Smooth muscle cell (in vitro differentiated cells): ENCODE measurements at regions not wholly inside any gene's neighbourhood (a gene's known extent, or its start where the extent isn't known, plus 50 kb on each side); places are given as distances from the start of the nearest gene placed in this dataset.
"Not testable (repeated sequence)": the region's sequence is repeated elsewhere in the genome, so short reads cannot be mapped to it uniquely, and the experiment has no call there.

ENCODE experiments used
- DNase-seq: peaks from one replicate; lab custom pipeline; 2025; ENCODE audit not compliant: unreplicated experiment; lab: John Stamatoyannopoulos, UW
- H2AFZ ChIP-seq: fragments of 200-600 bp; sonication (generic); 2 replicates; pipeline ENCODE4 v1.6.0; 2016; ENCODE audit warnings: antibody characterized with exemption, low read depth, mild to moderate bottlenecking
- H3F3A ChIP-seq: fragments of 200-600 bp; sonication (generic); 2 replicates; pipeline ENCODE4 v1.6.0; 2017; ENCODE audit warnings: antibody characterized with exemption, low read depth
- H3K27ac ChIP-seq: fragments of 200-600 bp; sonication (generic); 2 replicates; pipeline ENCODE4 v1.5.1; 2016; ENCODE audit warnings: low read depth, mild to moderate bottlenecking
- H3K27me3 ChIP-seq: fragments of 200-600 bp; sonication (generic); 2 replicates; pipeline ENCODE4 v1.6.1; 2016; ENCODE audit warnings: low read depth, mild to moderate bottlenecking
- H3K36me3 ChIP-seq: fragments of 200-600 bp; sonication (generic); 2 replicates; pipeline ENCODE4 v1.5.1; 2016; ENCODE audit warnings: low read depth
- H3K4me1 ChIP-seq: fragments of 200-600 bp; sonication (generic); 2 replicates; pipeline ENCODE4 v1.5.1; 2016; ENCODE audit warnings: low read depth
- H3K4me2 ChIP-seq: fragments of 200-600 bp; sonication (generic); 2 replicates; pipeline ENCODE4 v1.6.0; 2016; ENCODE audit warnings: mild to moderate bottlenecking
- H3K4me3 ChIP-seq: fragments of 200-600 bp; sonication (generic); 2 replicates; pipeline ENCODE4 v1.5.1; 2016; ENCODE audit warnings: mild to moderate bottlenecking
- H3K79me2 ChIP-seq: fragments of 200-600 bp; sonication (generic); 2 replicates; pipeline ENCODE4 v1.6.0; 2016; ENCODE audit warnings: low read depth, mild to moderate bottlenecking
- H3K9ac ChIP-seq: fragments of 200-600 bp; sonication (generic); 2 replicates; pipeline ENCODE4 v1.6.0; 2016; ENCODE audit warnings: low read depth
- H3K9me3 ChIP-seq: fragments of 200-600 bp; sonication (generic); replicated peaks from 2 replicates; pipeline ENCODE4 v1.5.1; 2016; ENCODE audit warnings: low read depth
- H4K20me1 ChIP-seq: fragments of 200-600 bp; sonication (generic); 2 replicates; pipeline ENCODE4 v1.6.0; 2016; ENCODE audit warnings: low read depth
- CTCF ChIP-seq: fragments of 200-600 bp; sonication (generic); IDR thresholded peaks from 2 replicates; pipeline ENCODE4 v1.5.1; 2017; ENCODE audit warnings: borderline replicate concordance, mild to moderate bottlenecking, antibody characterized with exemption; ENCODE audit not compliant: insufficient read depth, poor library complexity, severe bottlenecking
- WGBS: methylation state at CpG from one replicate; pipeline ENCODE4 v1.1.7; 2016; ENCODE audit warnings: low lambda C conversion rate; 5-methylcytosine and 5-hydroxymethylcytosine counted together

DNA sequence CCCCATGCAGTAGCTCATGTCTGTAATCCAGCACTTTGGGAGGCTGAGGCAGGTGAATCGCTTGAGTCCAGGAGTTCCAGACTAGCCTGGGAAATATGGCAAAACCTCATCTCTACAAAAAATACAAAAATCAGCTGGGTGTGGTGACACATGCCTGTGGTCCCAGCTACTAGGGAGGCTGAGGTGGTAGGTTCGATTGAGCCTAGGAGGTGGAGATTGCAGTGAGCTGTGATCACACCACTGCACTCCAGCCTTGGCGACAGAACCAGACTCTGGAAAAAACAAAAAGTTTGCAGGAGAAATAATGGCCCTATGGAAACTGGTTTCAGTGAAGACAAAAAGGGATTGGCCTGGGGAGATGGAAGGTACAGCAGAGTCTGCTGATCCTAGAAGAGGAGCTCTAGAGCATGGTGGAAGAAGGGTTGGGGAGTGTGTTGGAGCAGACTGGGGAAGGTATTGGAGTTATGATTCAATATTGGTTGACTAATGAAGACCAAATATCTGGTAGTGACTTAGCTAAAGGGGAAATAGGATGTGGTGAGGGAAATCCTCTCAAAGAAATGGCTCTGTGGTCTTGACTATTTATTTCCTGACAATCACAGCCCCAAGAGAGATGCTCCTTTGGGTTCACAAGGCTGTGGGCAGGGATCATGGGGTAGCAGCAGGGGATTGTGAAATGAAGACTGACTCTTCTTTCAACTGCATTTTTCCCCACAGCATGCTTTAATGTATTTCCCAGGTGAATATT, 281.9 kb downstream of the UTRN start:
- Histone ChIP-seq H3K4me3 (no peak overlapping the region), H3K79me2 (no peaks in the 10 kb centered on the region), H3F3A (no peaks in the 10 kb centered on the region), H3K4me1 (peaks cover 3% of the 10 kb centered on the region), H4K20me1 (no peaks in the 10 kb centered on the region), H3K9me3 (no peaks in the 10 kb centered on the region), H3K9ac (no peak overlapping the region), H2AFZ (no peak overlapping the region), H3K27me3 (no peaks in the 10 kb centered on the region), H3K4me2 (no peak overlapping the region), H3K27ac (no peak overlapping the region), H3K36me3 (no peaks in the 10 kb centered on the region)
- WGBS, result 93% methylated on average over 3 of the region's 3 CpGs
- no peak for DNase-seq
- no peak for TF ChIP-seq CTCF

DNA sequence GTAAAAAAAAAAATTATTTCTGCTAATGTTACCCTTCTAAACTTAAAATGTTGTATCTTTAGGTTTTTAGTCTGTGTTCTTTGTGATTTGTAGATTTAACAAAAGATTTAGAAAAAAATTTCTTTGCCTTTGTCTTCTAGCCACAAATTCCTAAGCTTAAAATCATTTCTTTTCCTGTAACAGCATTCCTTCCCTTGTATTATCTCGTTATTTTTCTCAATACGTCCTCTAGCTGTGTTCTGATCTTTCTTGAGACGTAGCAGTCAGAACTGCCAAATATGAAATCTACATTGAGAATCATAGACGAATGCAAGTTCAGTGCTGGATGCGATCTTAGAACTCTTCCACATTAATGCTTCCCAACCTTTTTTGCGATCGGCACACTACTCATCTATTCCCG, 283.1 kb downstream of the UTRN start:
- H3K9ac ChIP-seq, result no peak overlapping the region
- H3F3A ChIP-seq, result no peaks in the 10 kb centered on the region
- no peaks in the 10 kb centered on the region for H3K79me2 ChIP-seq
- H2AFZ ChIP-seq, result no peak overlapping the region
- H3K27ac ChIP-seq, result no peak overlapping the region
- no peaks in the 10 kb centered on the region for H3K27me3 ChIP-seq
- no peaks in the 10 kb centered on the region for H3K36me3 ChIP-seq
- 87% methylated on average over 8 of the region's 8 CpGs for WGBS
- H3K4me2 ChIP-seq, result no peak overlapping the region
- no peaks in the 10 kb centered on the region for H3K9me3 ChIP-seq
- peaks cover 3% of the 10 kb centered on the region for H3K4me1 ChIP-seq
- DNase-seq, result no peak
- H3K4me3 ChIP-seq, result no peak overlapping the region
- H4K20me1 ChIP-seq, result no peaks in the 10 kb centered on the region
- no peak for TF ChIP-seq CTCF

DNA sequence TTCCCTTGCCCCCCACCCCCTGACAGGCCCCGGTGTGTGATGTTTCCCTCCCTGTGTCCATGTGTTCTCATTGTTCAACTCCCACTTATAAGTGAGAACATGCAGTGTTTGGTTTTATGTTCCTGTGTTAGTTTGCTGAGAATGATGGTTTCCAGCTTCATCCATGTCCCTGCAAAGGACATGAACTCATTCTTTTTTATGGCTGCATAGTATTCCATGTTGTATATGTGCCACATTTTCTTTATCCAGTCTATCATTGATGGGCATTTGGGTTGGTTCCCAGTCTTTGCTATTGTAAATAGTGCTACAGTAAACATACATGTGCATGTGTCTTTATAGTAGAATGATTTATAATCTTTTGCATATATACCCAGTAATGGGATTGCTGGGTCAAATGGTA, 287.4 kb downstream of the UTRN start:
- no CpG with 5 or more reads among the region's 1 CpG for WGBS
- not testable (repeated sequence) for H3K4me2 ChIP-seq, H3K9me3 ChIP-seq

GRCh38 chr6:144574796-144575195, 289.7 kb downstream of the UTRN start:
- H4K20me1 ChIP-seq, result no peaks in the 10 kb centered on the region

More for the DNA sequence above, 287.4 kb downstream of the UTRN start:
- H3K79me2 ChIP-seq, H3K27me3 ChIP-seq, H4K20me1 ChIP-seq, H3K4me1 ChIP-seq, H3F3A ChIP-seq, DNase-seq, H3K9ac ChIP-seq, H3K36me3 ChIP-seq, H3K4me3 ChIP-seq, H2AFZ ChIP-seq, H3K27ac ChIP-seq: not testable (repeated sequence)

More at GRCh38 chr6:144574796-144575195, 289.7 kb downstream of the UTRN start:
- Histone ChIP-seq H3K79me2 (no peaks in the 10 kb centered on the region), H3K27ac (no peak overlapping the region), H3F3A (no peaks in the 10 kb centered on the region), H2AFZ (no peak overlapping the region), H3K27me3 (no peaks in the 10 kb centered on the region), H3K4me2 (no peak overlapping the region), H3K4me1 (no peaks in the 10 kb centered on the region), H3K9me3 (no peaks in the 10 kb centered on the region), H3K9ac (no peak overlapping the region), H3K36me3 (no peaks in the 10 kb centered on the region), H3K4me3 (no peak overlapping the region)
- no peak for TF ChIP-seq CTCF
- 94% methylated on average over 2 of the region's 2 CpGs for WGBS
- no peak for DNase-seq
